ENCODE measurements at regions not wholly inside any gene's neighbourhood (a gene's known extent, or its start where the extent isn't known, plus 50 kb on each side); places are given as distances from the start of the nearest gene placed in this dataset.
A peak's percentile ranks its signal among the peaks of the same experiment; 100 is the strongest.

DNA sequence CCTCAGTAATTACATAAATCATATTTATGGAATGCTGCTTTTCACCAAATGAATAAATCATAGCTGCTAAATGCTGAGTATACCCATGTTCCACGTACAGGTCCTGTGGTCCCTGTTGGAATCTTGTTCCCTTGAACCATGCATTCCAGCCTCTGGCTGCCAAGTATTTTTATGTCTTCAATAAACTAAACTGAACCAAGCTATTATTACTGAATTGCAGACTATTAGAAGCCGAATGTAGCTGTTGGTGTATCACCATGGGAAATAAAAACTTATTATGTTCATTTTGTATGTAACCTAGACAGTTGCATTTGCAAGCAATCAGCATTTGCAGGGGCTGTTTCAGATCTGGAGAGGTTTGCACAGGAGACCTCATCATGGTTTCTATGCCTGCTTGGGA lies 362.4 kb downstream of the ADCYAP1 start:
- H3K9me3 ChIP-seq (ENCODE audit: control insufficient read depth in 4 of 4, low read length in 3 of 4): no peaks in the 10 kb centered on the region
- WGBS: 86% methylated on average over 2 of the region's 2 CpGs
- no peaks in the 10 kb centered on the region for H3K27me3 ChIP-seq (ENCODE audit: control insufficient read depth in 4 of 4, insufficient read depth in 4 of 4, low read length in 3 of 4)
- H3K4me1 ChIP-seq (ENCODE audit: control insufficient read depth in 4 of 4, insufficient read depth in 4 of 4, low read length in 3 of 4): no peaks in the 10 kb centered on the region
- TF ChIP-seq, protein P1, sequence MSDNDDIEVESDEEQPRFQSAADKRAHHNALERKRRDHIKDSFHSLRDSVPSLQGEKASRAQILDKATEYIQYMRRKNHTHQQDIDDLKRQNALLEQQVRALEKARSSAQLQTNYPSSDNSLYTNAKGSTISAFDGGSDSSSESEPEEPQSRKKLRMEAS (IDR thresholded peaks at IDR 0.05): no peak
- TF ChIP-seq RXRA (IDR thresholded peaks at IDR 0.05) (no peak), RAD21 (IDR thresholded peaks at IDR 0.05) (no peak), GABPA (IDR thresholded peaks at IDR 0.05 in 1 of 2, conservative IDR thresholded peaks at IDR 0.05 in 1 of 2) (no peak), YY1 (IDR thresholded peaks at IDR 0.05) (no peak), JUND (IDR thresholded peaks at IDR 0.05) (no peak)
- TF ChIP-seq, protein P2, sequence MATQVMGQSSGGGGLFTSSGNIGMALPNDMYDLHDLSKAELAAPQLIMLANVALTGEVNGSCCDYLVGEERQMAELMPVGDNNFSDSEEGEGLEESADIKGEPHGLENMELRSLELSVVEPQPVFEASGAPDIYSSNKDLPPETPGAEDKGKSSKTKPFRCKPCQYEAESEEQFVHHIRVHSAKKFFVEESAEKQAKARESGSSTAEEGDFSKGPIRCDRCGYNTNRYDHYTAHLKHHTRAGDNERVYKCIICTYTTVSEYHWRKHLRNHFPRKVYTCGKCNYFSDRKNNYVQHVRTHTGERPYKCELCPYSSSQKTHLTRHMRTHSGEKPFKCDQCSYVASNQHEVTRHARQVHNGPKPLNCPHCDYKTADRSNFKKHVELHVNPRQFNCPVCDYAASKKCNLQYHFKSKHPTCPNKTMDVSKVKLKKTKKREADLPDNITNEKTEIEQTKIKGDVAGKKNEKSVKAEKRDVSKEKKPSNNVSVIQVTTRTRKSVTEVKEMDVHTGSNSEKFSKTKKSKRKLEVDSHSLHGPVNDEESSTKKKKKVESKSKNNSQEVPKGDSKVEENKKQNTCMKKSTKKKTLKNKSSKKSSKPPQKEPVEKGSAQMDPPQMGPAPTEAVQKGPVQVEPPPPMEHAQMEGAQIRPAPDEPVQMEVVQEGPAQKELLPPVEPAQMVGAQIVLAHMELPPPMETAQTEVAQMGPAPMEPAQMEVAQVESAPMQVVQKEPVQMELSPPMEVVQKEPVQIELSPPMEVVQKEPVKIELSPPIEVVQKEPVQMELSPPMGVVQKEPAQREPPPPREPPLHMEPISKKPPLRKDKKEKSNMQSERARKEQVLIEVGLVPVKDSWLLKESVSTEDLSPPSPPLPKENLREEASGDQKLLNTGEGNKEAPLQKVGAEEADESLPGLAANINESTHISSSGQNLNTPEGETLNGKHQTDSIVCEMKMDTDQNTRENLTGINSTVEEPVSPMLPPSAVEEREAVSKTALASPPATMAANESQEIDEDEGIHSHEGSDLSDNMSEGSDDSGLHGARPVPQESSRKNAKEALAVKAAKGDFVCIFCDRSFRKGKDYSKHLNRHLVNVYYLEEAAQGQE (IDR thresholded peaks at IDR 0.05): no peak
- TF ChIP-seq, protein P3, sequence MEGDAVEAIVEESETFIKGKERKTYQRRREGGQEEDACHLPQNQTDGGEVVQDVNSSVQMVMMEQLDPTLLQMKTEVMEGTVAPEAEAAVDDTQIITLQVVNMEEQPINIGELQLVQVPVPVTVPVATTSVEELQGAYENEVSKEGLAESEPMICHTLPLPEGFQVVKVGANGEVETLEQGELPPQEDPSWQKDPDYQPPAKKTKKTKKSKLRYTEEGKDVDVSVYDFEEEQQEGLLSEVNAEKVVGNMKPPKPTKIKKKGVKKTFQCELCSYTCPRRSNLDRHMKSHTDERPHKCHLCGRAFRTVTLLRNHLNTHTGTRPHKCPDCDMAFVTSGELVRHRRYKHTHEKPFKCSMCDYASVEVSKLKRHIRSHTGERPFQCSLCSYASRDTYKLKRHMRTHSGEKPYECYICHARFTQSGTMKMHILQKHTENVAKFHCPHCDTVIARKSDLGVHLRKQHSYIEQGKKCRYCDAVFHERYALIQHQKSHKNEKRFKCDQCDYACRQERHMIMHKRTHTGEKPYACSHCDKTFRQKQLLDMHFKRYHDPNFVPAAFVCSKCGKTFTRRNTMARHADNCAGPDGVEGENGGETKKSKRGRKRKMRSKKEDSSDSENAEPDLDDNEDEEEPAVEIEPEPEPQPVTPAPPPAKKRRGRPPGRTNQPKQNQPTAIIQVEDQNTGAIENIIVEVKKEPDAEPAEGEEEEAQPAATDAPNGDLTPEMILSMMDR (IDR thresholded peaks at IDR 0.05; ENCODE audit: low read depth, low read length, missing input control): no peak
- no peak overlapping the region for H3K4me3 ChIP-seq (ENCODE audit: low read depth in 1 of 3, low read length in 3 of 3)
- no peak overlapping the region for H3K27ac ChIP-seq (ENCODE audit: low read depth in 1 of 2, low read length in 2 of 2)
- H3K36me3 ChIP-seq (ENCODE audit: control insufficient read depth in 4 of 4, insufficient read depth in 3 of 4, low read depth in 1 of 4, low read length in 3 of 4): no peaks in the 10 kb centered on the region
- no peak overlapping the region for H3K9ac ChIP-seq (ENCODE audit: low read depth in 1 of 2, low read length in 2 of 2)
- no peak for DNase-seq (ENCODE audit: low spot score)

DNA sequence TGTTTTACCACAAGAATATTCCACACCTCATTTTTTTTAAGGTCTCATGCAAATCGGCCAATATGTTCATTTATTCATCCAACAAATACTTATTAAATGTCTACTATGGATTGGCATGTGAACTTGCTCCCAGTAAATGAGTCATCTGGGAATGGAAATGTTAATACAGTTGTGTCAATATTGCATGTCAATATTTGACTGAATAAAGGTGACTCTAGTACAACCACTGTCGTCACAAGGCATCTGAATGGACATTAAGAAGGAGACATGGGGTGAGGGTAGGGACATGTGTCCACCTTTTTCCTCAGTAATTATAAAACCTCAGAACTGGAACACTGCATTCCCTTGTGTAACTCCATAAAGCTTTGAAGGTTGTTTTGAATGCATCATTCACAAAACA lies 365.4 kb downstream of the ADCYAP1 start:
- no peak for TF ChIP-seq HNF4G (IDR thresholded peaks at IDR 0.05)
- peak; percentile 99 for TF ChIP-seq FOXA2 (IDR thresholded peaks at IDR 0.05)
- TF ChIP-seq EGR1 (IDR thresholded peaks at IDR 0.05; ENCODE audit: low read depth in 2 of 2): peak; percentile 63 to 88
- no peak for TF ChIP-seq TAF1 (conservative IDR thresholded peaks at IDR 0.05)
- TF ChIP-seq, protein P4, sequence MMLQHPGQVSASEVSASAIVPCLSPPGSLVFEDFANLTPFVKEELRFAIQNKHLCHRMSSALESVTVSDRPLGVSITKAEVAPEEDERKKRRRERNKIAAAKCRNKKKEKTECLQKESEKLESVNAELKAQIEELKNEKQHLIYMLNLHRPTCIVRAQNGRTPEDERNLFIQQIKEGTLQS (IDR thresholded peaks at IDR 0.05): peak; percentile 98
- TF ChIP-seq HNF4A (conservative IDR thresholded peaks at IDR 0.05): peak; percentile 73 to 78
- TF ChIP-seq, protein P5, sequence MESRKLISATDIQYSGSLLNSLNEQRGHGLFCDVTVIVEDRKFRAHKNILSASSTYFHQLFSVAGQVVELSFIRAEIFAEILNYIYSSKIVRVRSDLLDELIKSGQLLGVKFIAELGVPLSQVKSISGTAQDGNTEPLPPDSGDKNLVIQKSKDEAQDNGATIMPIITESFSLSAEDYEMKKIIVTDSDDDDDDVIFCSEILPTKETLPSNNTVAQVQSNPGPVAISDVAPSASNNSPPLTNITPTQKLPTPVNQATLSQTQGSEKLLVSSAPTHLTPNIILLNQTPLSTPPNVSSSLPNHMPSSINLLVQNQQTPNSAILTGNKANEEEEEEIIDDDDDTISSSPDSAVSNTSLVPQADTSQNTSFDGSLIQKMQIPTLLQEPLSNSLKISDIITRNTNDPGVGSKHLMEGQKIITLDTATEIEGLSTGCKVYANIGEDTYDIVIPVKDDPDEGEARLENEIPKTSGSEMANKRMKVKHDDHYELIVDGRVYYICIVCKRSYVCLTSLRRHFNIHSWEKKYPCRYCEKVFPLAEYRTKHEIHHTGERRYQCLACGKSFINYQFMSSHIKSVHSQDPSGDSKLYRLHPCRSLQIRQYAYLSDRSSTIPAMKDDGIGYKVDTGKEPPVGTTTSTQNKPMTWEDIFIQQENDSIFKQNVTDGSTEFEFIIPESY (IDR thresholded peaks at IDR 0.05): peak; percentile 46
- TF ChIP-seq FOXA1 (IDR thresholded peaks at IDR 0.05): peak; percentile 98
- TF ChIP-seq RXRA (IDR thresholded peaks at IDR 0.05): peak; percentile 89 to 91
- no peak for TF ChIP-seq NR2F2 (IDR thresholded peaks at IDR 0.05)
- peak; percentile 99 for TF ChIP-seq JUND (IDR thresholded peaks at IDR 0.05)
- no peak for TF ChIP-seq GABPA (IDR thresholded peaks at IDR 0.05 in 1 of 2, conservative IDR thresholded peaks at IDR 0.05 in 1 of 2)
- TF ChIP-seq YY1 (IDR thresholded peaks at IDR 0.05): no peak
- TF ChIP-seq, protein P2 (IDR thresholded peaks at IDR 0.05): peak; percentile 25
- TF ChIP-seq, protein P1 (IDR thresholded peaks at IDR 0.05): peak; percentile 54
- peak; percentile 94 for TF ChIP-seq SP1 (IDR thresholded peaks at IDR 0.05)
- peak; percentile 49 to 53 for TF ChIP-seq RAD21 (IDR thresholded peaks at IDR 0.05)
- TF ChIP-seq, protein P3 (IDR thresholded peaks at IDR 0.05; ENCODE audit: low read depth, low read length, missing input control): no peak
- WGBS: 26% methylated on average over 2 of the region's 2 CpGs
- Histone ChIP-seq H3K27me3 (ENCODE audit: control insufficient read depth in 4 of 4, insufficient read depth in 4 of 4, low read length in 3 of 4) (no peaks in the 10 kb centered on the region), H3K36me3 (ENCODE audit: control insufficient read depth in 4 of 4, insufficient read depth in 3 of 4, low read depth in 1 of 4, low read length in 3 of 4) (no peaks in the 10 kb centered on the region), H3K9me3 (ENCODE audit: control insufficient read depth in 4 of 4, low read length in 3 of 4) (no peaks in the 10 kb centered on the region), H3K27ac (ENCODE audit: low read depth in 1 of 2, low read length in 2 of 2) (no peak overlapping the region), H3K9ac (ENCODE audit: low read depth in 1 of 2, low read length in 2 of 2) (no peak overlapping the region), H3K4me3 (ENCODE audit: low read depth in 1 of 3, low read length in 3 of 3) (no peak overlapping the region), H3K4me1 (ENCODE audit: control insufficient read depth in 4 of 4, insufficient read depth in 4 of 4, low read length in 3 of 4) (no peaks in the 10 kb centered on the region)
- DNase-seq (ENCODE audit: low spot score): no peak
